Epithelial cell of esophagus (primary cell): ENCODE measurements at regions not wholly inside any gene's neighbourhood (a gene's known extent, or its start where the extent isn't known, plus 50 kb on each side); places are given as distances from the start of the nearest gene placed in this dataset.

Experiments used
- DNase-seq: peaks from one replicate; pipeline ENCODE4 v3.0.0; 2010; ENCODE audit warnings: low read depth
- H3K4me3 ChIP-seq: 2 replicates; pipeline ENCODE4 v1.5.1; 2011; ENCODE audit warnings: mild to moderate bottlenecking, low read length, control low read depth
- CTCF ChIP-seq: IDR thresholded peaks from 2 replicates; pipeline ENCODE4 v1.5.1; 2011; ENCODE audit warnings: low read depth, mild to moderate bottlenecking, low read length, control low read depth, inconsistent platforms; ENCODE audit not compliant: insufficient read depth; ENCODE audit errors: missing control alignments

- no peak for DNase-seq
- TF ChIP-seq CTCF, result no peak
- H3K4me3 ChIP-seq, result no peak overlapping the region
Observed at GRCh38 chr11:122214080-122214479, 98.1 kb upstream of the BLID start.

GRCh38 chr11:122213171-122213570 is 97.2 kb upstream of the BLID start:
- no peak overlapping the region for H3K4me3 ChIP-seq
- no peak for TF ChIP-seq CTCF
- no peak for DNase-seq

- no peak for DNase-seq
- no peak overlapping the region for H3K4me3 ChIP-seq
- TF ChIP-seq CTCF, result no peak
Observed at GRCh38 chr11:122210367-122210997, 94.5 kb upstream of the BLID start.

- no peak overlapping the region for H3K4me3 ChIP-seq
- no peak for TF ChIP-seq CTCF
- peak; percentile 29 for DNase-seq
Observed at GRCh38 chr11:122209619-122210366, 93.8 kb upstream of the BLID start.

- no peak for DNase-seq
- no peak overlapping the region for H3K4me3 ChIP-seq
- no peak for TF ChIP-seq CTCF
Observed at GRCh38 chr11:122207921-122208764, 92.1 kb upstream of the BLID start.

GRCh38 chr11:122207505-122207904 is 91.5 kb upstream of the BLID start:
- H3K4me3 ChIP-seq, result no peak overlapping the region
- no peak for DNase-seq
- no peak for TF ChIP-seq CTCF
